GM12878 (cell line): ENCODE measurements at regions not wholly inside any gene's neighbourhood (a gene's known extent, or its start where the extent isn't known, plus 50 kb on each side); places are given as distances from the start of the nearest gene placed in this dataset.

Experiments
- ATAC-seq: fragments of 200-7000 bp; cut with Tn5 transposase; 3 replicates; pipeline ENCODE4 v1.9.1; 2020; ENCODE audit warnings: mild to moderate bottlenecking, moderate library complexity
- BruUV-seq: library from RNA; stranded (reverse); fragments of 400-500 nt; replicated peaks from 2 replicates; lab custom pipeline; 2021; lab: Mats Ljungman, UMichigan
- CTCF ChIA-PET: fragments of 300-600 bp; sonication (Branson Sonifier 250); formaldehyde crosslinking; extraction: SDS; loops from one replicate; lab custom pipeline; 2021; ENCODE audit warnings: inconsistent platforms; lab: Yijun Ruan, JAX
- POLR2A ChIA-PET: fragments of 350-600 bp; formaldehyde crosslinking; extraction: SDS; loops from one replicate; lab custom pipeline; 2021; ENCODE audit warnings: inconsistent platforms; lab: Charles Lee
- RAD21 ChIA-PET: fragments of 300-600 bp; sonication (Branson Sonifier 250); formaldehyde crosslinking; loops from one replicate; lab custom pipeline; 2023; ENCODE audit warnings: antibody characterized with exemption; ENCODE audit not compliant: unreplicated experiment; lab: Charles Lee
- SMC1A ChIA-PET: fragments of 300-600 bp; sonication (Branson Sonifier 250); formaldehyde crosslinking; loops from one replicate; lab custom pipeline; 2023; ENCODE audit not compliant: unreplicated experiment, uncharacterized antibody; lab: Charles Lee
- DNase-seq: peaks from one replicate; pipeline ENCODE4 v3.0.0-alpha.2; 2011; ENCODE audit warnings: low read depth, low spot score
- FAIRE-seq: peaks from 3 replicates; lab custom pipeline; 2011; peaks lifted over from hg19 to GRCh38; lab: Jason Lieb, UNC
- H2AFZ ChIP-seq: 2 replicates; pipeline ENCODE4 v1.6.0; 2011; ENCODE audit warnings: low read depth, low read length, control low read depth; ENCODE audit not compliant: control insufficient read depth
- H3K27ac ChIP-seq: 2 replicates; pipeline ENCODE4 v1.5.1; 2011; ENCODE audit warnings: control low read depth; ENCODE audit not compliant: control insufficient read depth, insufficient read depth
- H3K27me3 ChIP-seq, 2 experiments: replicated peaks in 1 of 2; 2 replicates each; pipeline versions ENCODE4 v1.6.0 to v1.6.1; 2011; ENCODE audit warnings: low read length in 1 of 2; ENCODE audit not compliant: control insufficient read depth in 2 of 2, insufficient read depth in 2 of 2
- H3K36me3 ChIP-seq, 2 experiments: 2 replicates each; pipeline ENCODE4 v1.5.1; 2011; ENCODE audit warnings: low read length in 1 of 2; ENCODE audit not compliant: control insufficient read depth in 2 of 2, insufficient read depth in 2 of 2
- H3K4me1 ChIP-seq: 2 replicates; pipeline ENCODE4 v1.6.1; 2011; ENCODE audit warnings: mild to moderate bottlenecking, low read length, moderate library complexity, mixed read lengths; ENCODE audit not compliant: control insufficient read depth, insufficient read depth
- H3K4me2 ChIP-seq: 2 replicates; pipeline ENCODE4 v1.6.0; 2011; ENCODE audit warnings: control low read depth; ENCODE audit not compliant: control insufficient read depth, insufficient read depth
- H3K4me3 ChIP-seq: fragments of 200-600 bp; sonication (generic); 2 replicates; pipeline ENCODE4 v1.5.1; 2016
- H3K79me2 ChIP-seq: 2 replicates; pipeline ENCODE4 v1.6.0; 2011; ENCODE audit warnings: low read length; ENCODE audit not compliant: control insufficient read depth, insufficient read depth
- H3K9ac ChIP-seq: 2 replicates; pipeline ENCODE4 v1.8.0; 2011; ENCODE audit warnings: low read length, control low read depth, mixed read lengths; ENCODE audit not compliant: control insufficient read depth, insufficient read depth
- H3K9me3 ChIP-seq: replicated peaks from 3 replicates; pipeline ENCODE4 v1.5.1; 2011; ENCODE audit warnings: mild to moderate bottlenecking, low read length; ENCODE audit not compliant: control insufficient read depth, insufficient read depth
- H4K20me1 ChIP-seq: 2 replicates; pipeline ENCODE4 v1.6.0; 2011; ENCODE audit not compliant: control insufficient read depth, insufficient read depth
- BHLHE40 ChIP-seq, 2 experiments: fragments of 450-650 bp in 1 of 2; IDR thresholded peaks; 2 replicates each; pipeline ENCODE4 v1.6.1; 2011 to 2017; ENCODE audit warnings: low read depth in 2 of 2, borderline replicate concordance in 1 of 2, improper control_type of control experiment in 1 of 2, low read length in 1 of 2, mild to moderate bottlenecking in 1 of 2
- FOXK2 ChIP-seq: fragments of 450-650 bp; IDR thresholded peaks from 2 replicates; pipeline ENCODE4 v1.6.1; 2017; ENCODE audit warnings: mild to moderate bottlenecking, moderate library complexity
- MLLT1 ChIP-seq: fragments of 450-650 bp; IDR thresholded peaks from 2 replicates; pipeline ENCODE4 v1.6.1; 2016; ENCODE audit warnings: mild to moderate bottlenecking
- MTA2 ChIP-seq: fragments of 450-650 bp; IDR thresholded peaks from 2 replicates; pipeline ENCODE4 v1.6.1; 2016; ENCODE audit warnings: low read depth, mild to moderate bottlenecking, moderate library complexity
- MYB ChIP-seq: fragments of 150-350 bp; IDR thresholded peaks from 2 replicates; pipeline ENCODE4 v1.6.1; 2014; ENCODE audit warnings: mild to moderate bottlenecking, low read depth, low read length, borderline replicate concordance
- POLR2AphosphoS2 ChIP-seq: IDR thresholded peaks from 2 replicates; pipeline ENCODE4 v1.6.1; 2011; ENCODE audit warnings: low read depth, mild to moderate bottlenecking, low read length, improper control_type of control experiment, moderate library complexity
- RBBP5 ChIP-seq: fragments of 200-600 bp; sonication (generic); conservative IDR thresholded peaks from 2 replicates; pipeline ENCODE4 v1.6.1; 2016
- RCOR1 ChIP-seq: conservative IDR thresholded peaks from 2 replicates; pipeline ENCODE4 v1.6.1; 2012; ENCODE audit warnings: low read depth, low read length, improper control_type of control experiment
- SMAD5 ChIP-seq: IDR thresholded peaks from 2 replicates; pipeline ENCODE4 v1.6.1; 2016; ENCODE audit warnings: antibody characterized with exemption, low read depth
- WGBS: methylation state at CpG from one replicate; pipeline ENCODE4 v1.1.6; 2016; ENCODE audit warnings: low lambda C conversion rate; ENCODE audit not compliant: insufficient replicate concordance, insufficient coverage; ENCODE audit errors: missing lambda C conversion rate; 5-methylcytosine and 5-hydroxymethylcytosine counted together
- in situ Hi-C: fragments of 300-500 bp; cut with MboI; formaldehyde crosslinking; loops from 9 replicates; pipeline ENCODE4 v1.14.3; 2018; ENCODE audit warnings: mixed read lengths
- intact Hi-C: fragments of 100-400 bp; cut with micrococcal nuclease; formaldehyde crosslinking; loops from one replicate; pipeline ENCODE4 v1.14.2; 2022; ENCODE audit not compliant: unreplicated experiment
- TF ChIP-seq, protein P1 (sequence below): fragments of 450-650 bp; IDR thresholded peaks from 2 replicates; pipeline ENCODE4 v1.6.1; 2017; ENCODE audit warnings: mild to moderate bottlenecking

DNA sequence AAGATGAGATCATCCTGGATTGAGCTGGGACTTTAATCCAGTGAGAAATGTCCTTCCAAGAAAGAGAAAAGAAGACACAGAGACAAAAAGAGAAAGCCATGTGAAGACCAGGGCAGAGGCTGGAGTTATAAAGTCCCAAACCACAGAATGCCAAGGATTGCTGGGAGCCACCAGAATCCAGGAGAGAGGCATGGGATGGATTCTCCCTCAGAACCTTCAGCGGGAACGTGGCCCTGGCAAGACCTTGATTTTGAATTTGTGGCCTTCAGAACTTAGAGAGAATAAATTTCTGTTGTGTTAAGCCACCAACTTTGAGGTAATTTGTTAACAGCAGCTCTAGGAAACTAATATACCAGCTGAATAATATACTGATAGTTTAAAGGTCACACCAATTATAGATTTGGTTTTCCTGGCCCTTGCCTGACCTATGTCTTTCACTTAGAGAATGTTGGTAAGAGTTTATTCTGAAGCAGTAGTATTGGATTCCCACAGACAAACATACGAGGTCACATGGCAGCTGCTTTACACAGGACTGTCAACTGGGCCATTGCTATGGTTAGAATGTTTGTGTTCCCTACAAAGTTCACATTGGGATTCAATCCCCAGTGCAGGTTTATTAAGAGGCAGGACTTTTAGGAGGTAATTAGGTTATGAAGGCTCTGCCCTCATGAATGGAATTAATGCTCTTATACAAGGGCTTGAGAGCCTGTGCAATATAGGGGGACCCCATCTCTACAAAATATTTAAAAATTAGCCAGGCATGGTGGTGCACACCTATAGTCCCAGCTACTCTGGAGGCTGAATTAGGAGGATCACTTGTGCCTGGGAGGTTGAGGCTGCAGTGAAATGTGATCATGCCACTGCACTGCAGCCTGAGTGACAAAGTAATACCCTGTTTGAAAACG lies 156.5 kb upstream of the EEA1 start:
- intact Hi-C loops, result no loop called here
- SMC1A ChIA-PET, result interaction anchor here (0.7 to 2.1 kb wide), 8 partner anchors 9 to 54 kb away, joined by 3 to 9 read pairs (median 3); no protein-coding TSS in a partner anchor
- H3K4me3 ChIP-seq, result no peak overlapping the region
- CTCF ChIA-PET, result interaction anchor here (0.6 to 2.0 kb wide), 5 partner anchors 10 to 384 kb away, joined by 3 to 5 read pairs (median 3); no protein-coding TSS in a partner anchor
- no peak overlapping the region for H3K27ac ChIP-seq
- no TSS peak for BruUV-seq
- H3K4me2 ChIP-seq, result no peak overlapping the region
- H3K27me3 ChIP-seq, result no peaks in the 10 kb centered on the region
- no peak overlapping the region for H2AFZ ChIP-seq
- H3K9ac ChIP-seq, result no peak overlapping the region
- H3K36me3 ChIP-seq, result no peaks in the 10 kb centered on the region
- ATAC-seq (no peak), FAIRE-seq (peak; percentile 41), DNase-seq (no peak)
- no peaks in the 10 kb centered on the region for H3K4me1 ChIP-seq
- TF ChIP-seq MYB, result no peak
- no peak for TF ChIP-seq FOXK2
- TF ChIP-seq RCOR1, result no peak
- TF ChIP-seq MLLT1, result no peak
- TF ChIP-seq MTA2, result no peak
- TF ChIP-seq, protein P1, sequence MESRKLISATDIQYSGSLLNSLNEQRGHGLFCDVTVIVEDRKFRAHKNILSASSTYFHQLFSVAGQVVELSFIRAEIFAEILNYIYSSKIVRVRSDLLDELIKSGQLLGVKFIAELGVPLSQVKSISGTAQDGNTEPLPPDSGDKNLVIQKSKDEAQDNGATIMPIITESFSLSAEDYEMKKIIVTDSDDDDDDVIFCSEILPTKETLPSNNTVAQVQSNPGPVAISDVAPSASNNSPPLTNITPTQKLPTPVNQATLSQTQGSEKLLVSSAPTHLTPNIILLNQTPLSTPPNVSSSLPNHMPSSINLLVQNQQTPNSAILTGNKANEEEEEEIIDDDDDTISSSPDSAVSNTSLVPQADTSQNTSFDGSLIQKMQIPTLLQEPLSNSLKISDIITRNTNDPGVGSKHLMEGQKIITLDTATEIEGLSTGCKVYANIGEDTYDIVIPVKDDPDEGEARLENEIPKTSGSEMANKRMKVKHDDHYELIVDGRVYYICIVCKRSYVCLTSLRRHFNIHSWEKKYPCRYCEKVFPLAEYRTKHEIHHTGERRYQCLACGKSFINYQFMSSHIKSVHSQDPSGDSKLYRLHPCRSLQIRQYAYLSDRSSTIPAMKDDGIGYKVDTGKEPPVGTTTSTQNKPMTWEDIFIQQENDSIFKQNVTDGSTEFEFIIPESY, result no peak
- no peak for TF ChIP-seq SMAD5
- TF ChIP-seq BHLHE40 (IDR thresholded peaks at IDR 0.05; ENCODE audit: borderline replicate concordance in 1 of 2, low read depth in 2 of 2, low read length in 1 of 2), result no peak
- TF ChIP-seq RBBP5, result no peak
- no peak for TF ChIP-seq POLR2AphosphoS2
- in situ Hi-C loops, result no loop called here
- POLR2A ChIA-PET, result interaction anchor here (0.6 to 1.1 kb wide), 2 partner anchors 8 to 45 kb away, joined by 3 to 5 read pairs; no protein-coding TSS in a partner anchor
- RAD21 ChIA-PET, result interaction anchor here (0.7 to 0.8 kb wide), 2 partner anchors 46 to 53 kb away, joined by 3 read pairs; no protein-coding TSS in a partner anchor
- H3K9me3 ChIP-seq, result no peaks in the 10 kb centered on the region; the same call in 1 of the 3 replicates
- 83% methylated on average over 4 of the region's 4 CpGs for WGBS
- no peaks in the 10 kb centered on the region for H3K79me2 ChIP-seq
- H4K20me1 ChIP-seq, result no peaks in the 10 kb centered on the region
